KOPT-K1 (cell line): ENCODE measurements at regions not wholly inside any gene's neighbourhood (a gene's known extent, or its start where the extent isn't known, plus 50 kb on each side); places are given as distances from the start of the nearest gene placed in this dataset.

Source experiments
- H3K27ac ChIP-seq: fragments of 200-600 bp; sonication (generic); 2 replicates; pipeline ENCODE4 v1.5.1; 2016; ENCODE audit warnings: antibody characterized with exemption, mild to moderate bottlenecking, low read depth, low read length; ENCODE audit not compliant: poor library complexity, severe bottlenecking
- H3K36me3 ChIP-seq: fragments of 200-600 bp; sonication (generic); 2 replicates; pipeline ENCODE4 v1.5.1; 2017; ENCODE audit warnings: antibody characterized with exemption, mild to moderate bottlenecking, low read length, moderate library complexity; ENCODE audit not compliant: insufficient read depth
- H3K9me3 ChIP-seq: fragments of 200-600 bp; sonication (generic); 2 replicates; pipeline ENCODE4 v1.5.1; 2017; ENCODE audit warnings: antibody characterized with exemption, low read length, mild to moderate bottlenecking; ENCODE audit not compliant: insufficient read depth, poor library complexity, severe bottlenecking

GRCh38 chr4:159725571-159725970 lies 622.7 kb downstream of the RAPGEF2 start:
- no peaks in the 10 kb centered on the region for H3K9me3 ChIP-seq
- H3K27ac ChIP-seq = no peak overlapping the region
- H3K36me3 ChIP-seq = no peaks in the 10 kb centered on the region

GRCh38 chr4:159735281-159736207 lies 632.7 kb downstream of the RAPGEF2 start:
- Histone ChIP-seq H3K9me3 (no peaks in the 10 kb centered on the region), H3K27ac (no peak overlapping the region), H3K36me3 (no peaks in the 10 kb centered on the region)

GRCh38 chr4:159736411-159736810 lies 633.5 kb downstream of the RAPGEF2 start:
- no peaks in the 10 kb centered on the region for H3K36me3 ChIP-seq
- H3K27ac ChIP-seq = no peak overlapping the region
- no peaks in the 10 kb centered on the region for H3K9me3 ChIP-seq

GRCh38 chr4:159743971-159744370 lies 641.1 kb downstream of the RAPGEF2 start:
- Histone ChIP-seq H3K9me3 (no peaks in the 10 kb centered on the region), H3K27ac (no peak overlapping the region), H3K36me3 (no peaks in the 10 kb centered on the region)

- no peaks in the 10 kb centered on the region for H3K36me3 ChIP-seq
- no peaks in the 10 kb centered on the region for H3K9me3 ChIP-seq
- no peak overlapping the region for H3K27ac ChIP-seq
These were observed 645.1 kb downstream of the RAPGEF2 start for GRCh38 chr4:159747983-159748382.

GRCh38 chr4:159748834-159749444 lies 646.1 kb downstream of the RAPGEF2 start:
- Histone ChIP-seq H3K27ac (no peak overlapping the region), H3K36me3 (no peaks in the 10 kb centered on the region), H3K9me3 (no peaks in the 10 kb centered on the region)

GRCh38 chr4:159757499-159757898 lies 654.6 kb downstream of the RAPGEF2 start:
- Histone ChIP-seq H3K36me3 (no peaks in the 10 kb centered on the region), H3K27ac (no peak overlapping the region), H3K9me3 (peaks cover 3% of the 10 kb centered on the region)

GRCh38 chr4:159758061-159758460 lies 655.2 kb downstream of the RAPGEF2 start:
- Histone ChIP-seq H3K36me3 (no peaks in the 10 kb centered on the region), H3K9me3 (peaks cover 3% of the 10 kb centered on the region), H3K27ac (no peak overlapping the region)

- Histone ChIP-seq H3K27ac (no peak overlapping the region), H3K9me3 (no peaks in the 10 kb centered on the region)
These were observed 659.8 kb downstream of the RAPGEF2 start for GRCh38 chr4:159762672-159763071.

GRCh38 chr4:159764343-159764952 lies 661.6 kb downstream of the RAPGEF2 start:
- H3K27ac ChIP-seq = no peak overlapping the region
- no peaks in the 10 kb centered on the region for H3K9me3 ChIP-seq
- H3K36me3 ChIP-seq = no peaks in the 10 kb centered on the region

More at GRCh38 chr4:159762672-159763071, 659.8 kb downstream of the RAPGEF2 start:
- no peaks in the 10 kb centered on the region for H3K36me3 ChIP-seq

- Histone ChIP-seq H3K9me3 (no peaks in the 10 kb centered on the region), H3K27ac (no peak overlapping the region), H3K36me3 (no peaks in the 10 kb centered on the region)
These were observed 662.5 kb downstream of the RAPGEF2 start for GRCh38 chr4:159765382-159765781.

- Histone ChIP-seq H3K9me3 (no peaks in the 10 kb centered on the region), H3K27ac (no peak overlapping the region), H3K36me3 (no peaks in the 10 kb centered on the region)
These were observed 663.4 kb downstream of the RAPGEF2 start for GRCh38 chr4:159766241-159766640.

GRCh38 chr4:159767406-159767805 lies 664.5 kb downstream of the RAPGEF2 start:
- Histone ChIP-seq H3K27ac (no peak overlapping the region), H3K36me3 (no peaks in the 10 kb centered on the region), H3K9me3 (no peaks in the 10 kb centered on the region)

- Histone ChIP-seq H3K9me3 (no peaks in the 10 kb centered on the region), H3K27ac (no peak overlapping the region), H3K36me3 (no peaks in the 10 kb centered on the region)
These were observed 665.1 kb downstream of the RAPGEF2 start for GRCh38 chr4:159768016-159768415.

GRCh38 chr4:159770401-159770800 lies 667.5 kb downstream of the RAPGEF2 start:
- no peaks in the 10 kb centered on the region for H3K36me3 ChIP-seq
- H3K27ac ChIP-seq = no peak overlapping the region
- H3K9me3 ChIP-seq = no peaks in the 10 kb centered on the region
